Mononuclear cell (primary cell): ENCODE measurements at regions not wholly inside any gene's neighbourhood (a gene's known extent, or its start where the extent isn't known, plus 50 kb on each side); places are given as distances from the start of the nearest gene placed in this dataset.

ENCODE experiments used
- H3K27me3 ChIP-seq: 2 replicates; pipeline ENCODE4 v1.6.0; 2011; ENCODE audit warnings: low read length, control low read depth; ENCODE audit not compliant: insufficient read depth
- H3K4me1 ChIP-seq: 2 replicates; pipeline ENCODE4 v1.5.1; 2011; ENCODE audit warnings: mild to moderate bottlenecking, low read length, control low read depth; ENCODE audit not compliant: insufficient read depth
- H3K4me3 ChIP-seq: 2 replicates; pipeline ENCODE4 v1.5.1; 2011; ENCODE audit warnings: mild to moderate bottlenecking, low read length, moderate library complexity
- H3K9me3 ChIP-seq: 2 replicates; pipeline ENCODE4 v1.5.1; 2011; ENCODE audit warnings: low read depth, mild to moderate bottlenecking, control low read depth, low read length

DNA sequence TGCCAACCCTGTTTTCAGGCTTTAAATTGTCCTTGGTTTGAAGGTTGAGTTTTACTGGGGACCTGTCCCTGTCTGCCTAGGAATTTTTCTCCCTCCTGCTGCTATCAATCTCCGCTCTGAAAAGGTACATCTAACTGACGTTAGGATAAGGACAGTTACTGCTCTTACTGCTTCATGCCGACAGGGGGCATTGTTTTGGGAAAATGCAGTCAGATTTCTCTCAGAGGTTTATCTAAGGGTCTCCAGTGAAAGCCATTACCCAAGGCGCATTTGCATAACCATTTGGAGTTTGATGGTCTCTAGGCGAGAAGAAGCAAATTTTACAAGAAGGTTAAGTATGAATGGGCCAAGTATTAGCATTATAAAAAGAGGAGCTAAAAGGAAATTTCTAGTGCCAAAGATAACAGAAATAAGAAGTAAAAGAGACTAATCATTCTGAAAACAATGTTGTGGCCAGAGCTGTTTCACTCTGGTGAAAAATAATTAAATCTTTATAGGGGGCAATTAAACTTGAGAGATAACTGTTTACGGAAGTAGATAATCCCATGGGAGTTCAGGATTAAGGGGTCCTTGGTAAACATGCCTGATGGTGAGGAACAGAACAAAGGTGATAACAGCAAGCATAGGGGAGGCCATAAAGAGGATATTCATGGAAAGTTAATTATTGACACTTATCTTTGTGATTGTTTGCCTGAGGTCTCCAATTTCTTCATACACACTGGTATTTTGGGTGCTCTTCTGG lies 605.0 kb downstream of the MTRR start:
- Histone ChIP-seq H3K27me3 (no peaks in the 10 kb centered on the region), H3K4me1 (no peaks in the 10 kb centered on the region), H3K9me3 (no peaks in the 10 kb centered on the region)

DNA sequence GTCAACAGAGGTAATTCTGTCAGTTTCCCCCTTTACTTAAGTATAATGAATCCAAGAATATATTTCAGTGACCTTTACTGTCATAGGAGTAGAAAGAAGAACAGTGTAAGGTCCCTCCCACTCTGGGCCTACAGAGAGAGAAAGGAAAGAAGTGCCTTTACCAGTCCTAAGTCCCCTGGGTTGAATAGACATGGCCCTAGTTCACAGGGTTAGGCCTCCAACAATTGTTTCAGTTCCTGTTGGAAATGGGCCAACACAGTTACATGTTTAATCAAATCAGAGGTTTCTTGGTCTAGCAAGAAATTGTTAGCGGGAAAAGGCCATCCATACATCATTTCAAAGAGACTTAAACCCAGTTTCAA lies 605.6 kb downstream of the MTRR start:
- H3K4me1 ChIP-seq, result no peaks in the 10 kb centered on the region
- no peaks in the 10 kb centered on the region for H3K27me3 ChIP-seq
- no peaks in the 10 kb centered on the region for H3K9me3 ChIP-seq
- no peak overlapping the region for H3K4me3 ChIP-seq

More for the DNA sequence above, 605.0 kb downstream of the MTRR start:
- H3K4me3 ChIP-seq, result no peak overlapping the region

DNA sequence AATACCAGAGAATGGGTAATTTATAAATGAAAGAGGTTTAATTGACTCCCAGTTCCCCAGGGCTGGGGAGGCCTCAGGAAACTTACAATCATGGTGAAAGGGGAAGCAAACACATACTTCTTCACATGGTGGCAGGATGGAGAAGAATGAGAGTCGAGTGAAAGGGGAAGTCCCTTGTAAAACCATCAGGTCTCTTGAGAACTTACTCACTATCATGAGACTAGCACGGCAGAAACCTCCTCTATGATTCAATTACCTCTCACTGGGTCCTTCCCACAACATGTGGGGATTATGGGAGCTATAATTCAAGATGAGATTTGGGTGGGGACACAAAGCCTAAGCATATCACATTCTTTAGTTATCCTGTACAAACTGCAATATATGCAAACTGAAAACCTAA lies 609.4 kb downstream of the MTRR start:
- no peak overlapping the region for H3K4me3 ChIP-seq
- H3K9me3 ChIP-seq, result no peaks in the 10 kb centered on the region
- H3K4me1 ChIP-seq, result no peaks in the 10 kb centered on the region
- H3K27me3 ChIP-seq, result no peaks in the 10 kb centered on the region

DNA sequence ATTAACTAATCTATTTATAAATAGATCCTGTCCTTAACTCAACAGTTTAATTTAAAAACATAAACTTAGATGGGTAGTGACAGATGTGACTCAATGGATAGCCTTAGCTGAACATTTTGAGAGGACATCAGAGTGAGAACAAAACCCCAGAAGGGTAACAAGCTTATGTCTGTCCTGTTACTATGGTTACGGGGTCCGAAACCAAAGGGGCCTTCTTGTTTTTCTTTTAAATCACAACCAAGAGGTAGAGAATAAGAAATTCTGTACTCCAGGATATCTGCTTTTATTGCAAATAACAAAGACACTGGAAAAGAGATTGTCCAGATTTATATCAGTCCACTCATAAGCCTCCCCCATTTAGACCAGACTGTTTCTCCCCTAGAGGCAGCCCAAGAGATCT lies 612.1 kb downstream of the MTRR start:
- H3K4me1 ChIP-seq, result no peaks in the 10 kb centered on the region
- no peaks in the 10 kb centered on the region for H3K27me3 ChIP-seq
- no peak overlapping the region for H3K4me3 ChIP-seq
- H3K9me3 ChIP-seq, result no peaks in the 10 kb centered on the region

DNA sequence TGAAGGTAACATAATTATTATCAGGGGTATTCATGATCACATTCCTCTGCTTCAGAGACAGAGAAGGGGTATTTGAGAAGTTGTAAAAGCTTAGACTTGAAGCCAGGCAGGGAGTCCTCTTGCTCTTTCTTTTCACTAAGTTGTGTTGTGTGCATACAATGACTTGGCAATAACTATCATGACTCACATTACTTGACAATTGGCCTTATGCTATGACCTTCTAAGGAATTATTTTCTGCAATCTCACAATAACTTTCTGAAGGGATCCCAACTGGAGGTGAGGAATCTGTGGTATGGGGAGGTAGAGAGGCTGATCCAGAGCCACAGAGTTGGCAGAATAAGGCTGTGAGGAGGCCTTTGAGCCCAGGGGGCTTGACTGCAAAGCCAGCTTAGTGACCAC lies 622.3 kb downstream of the MTRR start:
- Histone ChIP-seq H3K9me3 (no peaks in the 10 kb centered on the region), H3K27me3 (no peaks in the 10 kb centered on the region), H3K4me3 (no peak overlapping the region), H3K4me1 (no peaks in the 10 kb centered on the region)

DNA sequence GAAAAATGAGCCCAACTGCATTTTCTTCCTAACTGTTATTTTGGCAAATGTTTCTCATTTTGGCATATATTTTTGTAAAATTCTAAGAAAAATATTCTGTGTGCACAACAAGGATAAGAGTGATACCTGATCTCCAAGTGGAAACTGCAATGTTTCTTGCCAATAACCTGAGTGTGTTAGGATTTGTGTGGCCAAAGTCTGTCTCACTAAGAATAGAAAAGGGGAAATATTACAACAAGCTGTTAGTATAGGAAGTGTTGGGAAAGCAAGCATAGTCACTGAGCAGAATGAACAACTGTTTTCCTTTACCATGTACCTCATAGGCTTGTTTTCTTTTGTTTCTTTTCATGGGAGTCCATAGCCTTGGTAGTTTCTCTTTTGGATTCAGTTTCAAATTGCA lies 624.2 kb downstream of the MTRR start:
- H3K4me3 ChIP-seq, result no peak overlapping the region
- H3K27me3 ChIP-seq, result no peaks in the 10 kb centered on the region
- H3K9me3 ChIP-seq, result no peaks in the 10 kb centered on the region
- no peaks in the 10 kb centered on the region for H3K4me1 ChIP-seq

DNA sequence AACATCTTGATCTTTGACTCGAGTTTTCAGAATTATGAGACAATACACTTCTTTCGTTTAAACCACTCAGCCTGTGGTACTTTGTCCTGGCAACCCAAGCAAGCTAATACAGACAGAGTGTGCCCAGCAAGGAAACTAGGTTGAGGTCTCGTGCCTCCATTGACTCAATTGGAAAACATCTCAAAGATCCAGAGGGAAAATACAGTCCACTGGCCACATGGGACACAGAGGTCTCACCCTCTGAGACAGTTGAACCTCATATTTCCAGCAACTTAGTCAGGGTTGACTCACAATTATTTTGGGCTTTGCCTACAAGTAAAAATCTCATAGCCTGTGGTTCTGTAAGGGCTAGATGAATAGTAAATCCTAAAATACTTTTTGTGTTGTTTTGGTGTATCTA lies 631.5 kb downstream of the MTRR start:
- Histone ChIP-seq H3K27me3 (no peaks in the 10 kb centered on the region), H3K4me1 (no peaks in the 10 kb centered on the region), H3K4me3 (no peak overlapping the region), H3K9me3 (no peaks in the 10 kb centered on the region)

DNA sequence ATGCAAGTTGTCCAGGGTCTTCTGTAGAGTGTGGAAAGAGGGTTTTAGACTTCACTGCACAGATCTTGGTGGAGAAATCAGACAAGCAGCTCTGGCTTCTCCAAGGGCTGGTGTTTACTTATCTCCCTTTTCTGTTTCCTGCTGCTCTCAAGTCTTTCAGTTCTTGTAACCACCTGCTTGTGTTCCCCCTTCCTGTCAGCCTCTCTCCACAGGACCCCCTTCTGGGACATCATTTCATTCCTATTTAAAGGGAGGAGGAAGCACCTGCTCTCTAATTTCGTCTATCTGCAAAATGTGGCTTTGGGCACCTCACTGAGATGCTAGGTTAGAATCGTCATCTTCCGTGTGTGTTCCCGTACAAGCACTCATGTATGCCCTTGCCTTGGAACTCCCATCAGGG lies 636.2 kb downstream of the MTRR start:
- no peaks in the 10 kb centered on the region for H3K4me1 ChIP-seq
- H3K27me3 ChIP-seq, result no peaks in the 10 kb centered on the region
- H3K4me3 ChIP-seq, result no peak overlapping the region
- H3K9me3 ChIP-seq, result no peaks in the 10 kb centered on the region

DNA sequence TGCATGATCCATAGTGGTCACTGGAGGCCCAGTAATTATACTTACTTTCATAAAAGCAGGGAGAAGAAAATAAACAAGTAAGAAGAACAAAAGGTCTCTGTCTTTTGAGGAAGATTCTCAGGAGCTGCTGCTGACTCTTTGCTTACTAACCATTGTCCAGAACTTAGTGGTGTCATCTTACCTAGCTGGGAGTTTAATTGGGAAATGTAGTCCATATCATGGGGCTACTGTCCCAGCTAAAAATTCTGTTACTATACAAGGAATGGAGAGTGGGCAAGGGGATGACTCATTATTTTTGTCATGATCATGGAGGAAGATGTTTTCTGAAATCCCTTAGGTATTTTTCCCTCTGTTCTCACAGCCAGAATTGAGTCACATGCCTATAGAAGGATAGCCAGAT lies 639.3 kb downstream of the MTRR start:
- H3K4me3 ChIP-seq, result no peak overlapping the region
- H3K4me1 ChIP-seq, result no peaks in the 10 kb centered on the region
- H3K27me3 ChIP-seq, result no peaks in the 10 kb centered on the region
- no peaks in the 10 kb centered on the region for H3K9me3 ChIP-seq

DNA sequence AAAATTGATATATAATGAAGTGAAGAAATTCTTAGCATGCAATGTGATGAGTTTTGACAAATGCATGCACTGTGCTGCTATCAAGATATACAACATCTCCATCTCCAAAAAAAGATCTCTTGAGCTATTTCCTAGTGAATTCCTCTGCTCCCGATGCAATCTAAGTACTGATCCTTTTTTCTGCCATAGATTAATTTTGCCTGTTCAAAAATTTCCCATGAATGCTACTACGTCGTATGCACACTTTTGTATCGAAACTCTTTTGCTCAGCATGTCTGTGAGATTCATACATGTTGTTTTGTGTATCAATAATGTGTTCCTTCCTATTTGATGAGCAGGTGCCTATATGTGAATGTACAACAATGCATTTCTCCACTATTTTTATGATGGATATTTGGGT lies 647.4 kb downstream of the MTRR start:
- Histone ChIP-seq H3K9me3 (peaks cover 5% of the 10 kb centered on the region), H3K27me3 (no peaks in the 10 kb centered on the region)

DNA sequence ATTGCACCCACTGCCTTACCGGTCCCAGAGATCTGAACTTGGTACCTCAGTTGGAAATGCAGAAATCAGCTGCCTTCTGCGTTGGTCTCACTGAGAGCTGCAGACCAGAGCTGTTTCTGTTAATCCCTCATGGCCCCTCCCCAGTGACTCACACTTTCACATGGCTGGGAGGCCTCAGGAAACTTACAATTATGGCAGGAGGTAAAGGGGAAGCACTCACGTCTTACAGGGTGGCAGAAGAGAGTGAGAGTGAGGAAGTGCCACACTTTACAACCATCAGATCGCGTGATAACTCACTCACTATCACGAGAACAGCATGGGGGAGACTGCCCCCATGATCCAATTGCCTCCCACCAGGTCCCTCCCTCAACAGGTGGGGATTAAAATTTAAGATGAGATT lies 648.5 kb downstream of the MTRR start:
- no peak overlapping the region for H3K4me3 ChIP-seq
- no peaks in the 10 kb centered on the region for H3K4me1 ChIP-seq
- no peaks in the 10 kb centered on the region for H3K27me3 ChIP-seq
- H3K9me3 ChIP-seq, result peaks cover 5% of the 10 kb centered on the region

More for the DNA sequence above, 647.4 kb downstream of the MTRR start:
- Histone ChIP-seq H3K4me1 (no peaks in the 10 kb centered on the region), H3K4me3 (no peak overlapping the region)

DNA sequence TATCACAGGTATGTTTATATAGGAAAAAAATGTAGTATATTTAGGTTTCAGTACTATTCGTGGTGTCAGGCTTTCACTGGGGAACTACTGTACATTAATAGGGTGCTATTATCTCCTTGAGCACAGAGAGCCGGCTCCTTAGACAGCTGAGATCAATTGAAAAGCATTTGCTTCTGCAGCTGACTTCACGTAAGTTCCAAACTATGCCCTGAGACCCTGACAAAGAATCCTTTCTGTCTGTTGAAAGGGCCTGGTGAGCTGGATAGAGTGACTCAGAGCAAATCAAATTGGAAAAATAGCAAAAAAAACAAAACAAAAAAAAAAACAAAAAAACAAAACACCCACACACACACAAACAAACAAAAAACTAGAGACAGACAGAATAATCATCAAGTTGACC lies 652.0 kb downstream of the MTRR start:
- H3K9me3 ChIP-seq, result no peaks in the 10 kb centered on the region
- H3K4me1 ChIP-seq, result no peaks in the 10 kb centered on the region
- H3K27me3 ChIP-seq, result no peaks in the 10 kb centered on the region
- no peak overlapping the region for H3K4me3 ChIP-seq

DNA sequence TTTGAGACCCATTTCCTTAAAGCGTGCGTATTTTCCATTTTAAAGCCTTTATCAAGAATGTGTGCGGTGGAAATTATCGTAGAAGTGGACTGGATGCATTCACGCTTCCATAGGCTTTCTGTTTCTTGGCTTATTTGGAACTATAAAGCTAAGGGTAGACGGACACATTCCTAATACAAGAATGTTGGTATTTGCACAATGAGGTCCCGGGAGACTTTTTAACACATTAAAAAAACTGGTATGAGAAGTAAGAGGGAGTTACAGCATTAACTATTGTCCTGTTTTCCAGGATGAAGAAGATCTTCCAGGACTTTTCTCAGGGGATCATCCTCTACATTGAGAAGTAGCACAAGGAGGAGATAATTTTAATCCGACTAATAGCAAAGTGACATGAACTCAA lies 653.0 kb downstream of the MTRR start:
- Histone ChIP-seq H3K9me3 (no peaks in the 10 kb centered on the region), H3K4me1 (no peaks in the 10 kb centered on the region), H3K4me3 (no peak overlapping the region), H3K27me3 (no peaks in the 10 kb centered on the region)

DNA sequence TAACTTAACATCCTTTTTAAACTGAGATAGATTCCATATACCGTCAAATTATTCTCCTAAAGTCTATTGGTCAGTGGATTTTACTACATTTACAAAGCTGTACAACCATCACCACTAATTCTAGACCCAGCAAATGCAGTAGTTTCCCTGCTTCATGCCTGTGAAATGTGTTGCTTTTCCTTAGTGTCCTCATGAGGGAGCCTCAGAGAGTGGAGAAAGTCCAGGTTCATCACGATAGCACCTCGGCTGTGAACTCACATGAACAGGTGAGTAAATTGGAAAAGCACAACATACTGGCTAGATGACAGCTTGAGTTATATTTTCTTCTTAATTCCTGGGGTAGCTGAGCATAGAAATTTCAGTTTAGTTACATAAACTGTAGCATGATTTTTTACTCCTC lies 653.7 kb downstream of the MTRR start:
- H3K4me1 ChIP-seq, result no peaks in the 10 kb centered on the region
- H3K27me3 ChIP-seq, result no peaks in the 10 kb centered on the region
- no peak overlapping the region for H3K4me3 ChIP-seq
- no peaks in the 10 kb centered on the region for H3K9me3 ChIP-seq

DNA sequence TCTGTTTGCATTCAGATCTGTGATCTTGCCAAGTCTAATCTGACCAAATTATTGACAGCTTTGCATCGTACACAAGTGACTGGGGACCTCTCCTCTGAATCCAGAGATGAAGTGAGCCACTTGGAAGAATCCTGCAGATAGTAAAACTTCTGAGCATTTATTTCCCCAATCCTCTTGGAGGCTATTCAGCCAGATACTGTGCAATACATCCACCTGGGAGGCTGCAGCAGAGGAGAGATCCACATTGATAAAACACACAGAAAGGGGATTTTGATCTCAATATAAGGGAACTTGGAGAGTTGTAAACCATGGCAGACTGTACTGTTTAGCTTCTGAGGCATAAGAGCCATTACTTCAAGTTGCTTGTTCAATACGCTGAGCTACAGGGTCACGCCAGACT lies 654.6 kb downstream of the MTRR start:
- H3K4me1 ChIP-seq, result no peaks in the 10 kb centered on the region
- no peak overlapping the region for H3K4me3 ChIP-seq
- H3K27me3 ChIP-seq, result no peaks in the 10 kb centered on the region
- H3K9me3 ChIP-seq, result no peaks in the 10 kb centered on the region

DNA sequence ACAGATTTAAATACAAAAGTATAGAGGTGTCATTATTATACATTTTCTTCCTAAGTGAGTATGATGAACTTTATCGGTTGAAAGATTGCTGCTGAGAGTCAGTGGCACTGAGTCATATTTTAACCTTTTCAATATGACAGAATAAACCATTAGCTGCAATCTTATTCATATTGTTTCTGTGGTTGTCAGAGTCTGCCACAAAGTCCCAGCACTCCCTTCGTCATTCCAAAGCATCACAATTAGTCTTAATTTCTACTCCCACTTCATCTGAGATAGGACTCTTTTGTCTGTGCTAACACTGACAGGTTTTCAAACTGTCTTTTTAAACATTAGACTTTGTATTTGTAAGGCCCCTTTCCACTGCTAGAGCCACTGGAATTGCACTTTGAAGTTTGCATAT lies 656.9 kb downstream of the MTRR start:
- Histone ChIP-seq H3K4me1 (no peaks in the 10 kb centered on the region), H3K9me3 (no peaks in the 10 kb centered on the region), H3K27me3 (no peaks in the 10 kb centered on the region), H3K4me3 (no peak overlapping the region)
